ENCODE measurements at regions not wholly inside any gene's neighbourhood (a gene's known extent, or its start where the extent isn't known, plus 50 kb on each side); places are given as distances from the start of the nearest gene placed in this dataset.

GRCh38 chr5:8700671-8701070, 831.7 kb downstream of the MTRR start:
- CTCF ChIA-PET = no interaction called here
- DNase-seq = no peak
- Mint-ChIP-seq H3K4me3 (ENCODE audit: low read depth, unreplicated experiment) (no peak overlapping the region), H3K9me3 (ENCODE audit: low read depth, unreplicated experiment) (peaks cover 14% of the 10 kb centered on the region), H3K27ac (ENCODE audit: unreplicated experiment) (no peak overlapping the region), H3K27me3 (ENCODE audit: unreplicated experiment) (no peaks in the 10 kb centered on the region), H3K36me3 (ENCODE audit: insufficient read depth, unreplicated experiment) (no peaks in the 10 kb centered on the region), H3K4me1 (ENCODE audit: low read depth, unreplicated experiment) (no peaks in the 10 kb centered on the region)
- no peak for TF ChIP-seq CTCF (IDR thresholded peaks at IDR 0.05; ENCODE audit: unreplicated experiment)
- no TSS peak for BruUV-seq (replicated peaks)
- intact Hi-C loops (cut with micrococcal nuclease; ENCODE audit: unreplicated experiment) = no loop called here

GRCh38 chr5:8701251-8701650, 832.3 kb downstream of the MTRR start:
- TF ChIP-seq CTCF (IDR thresholded peaks at IDR 0.05; ENCODE audit: unreplicated experiment) = no peak
- Mint-ChIP-seq H3K4me3 (ENCODE audit: low read depth, unreplicated experiment) (no peak overlapping the region), H3K27me3 (ENCODE audit: unreplicated experiment) (no peaks in the 10 kb centered on the region), H3K4me1 (ENCODE audit: low read depth, unreplicated experiment) (no peaks in the 10 kb centered on the region), H3K36me3 (ENCODE audit: insufficient read depth, unreplicated experiment) (no peaks in the 10 kb centered on the region), H3K9me3 (ENCODE audit: low read depth, unreplicated experiment) (peaks cover 12% of the 10 kb centered on the region), H3K27ac (ENCODE audit: unreplicated experiment) (no peak overlapping the region)
- no peak for DNase-seq
- intact Hi-C loops (cut with micrococcal nuclease; ENCODE audit: unreplicated experiment) = no loop called here
- CTCF ChIA-PET = no interaction called here
- no TSS peak for BruUV-seq (replicated peaks)

- no peak for TF ChIP-seq CTCF (IDR thresholded peaks at IDR 0.05; ENCODE audit: unreplicated experiment)
- H3K9me3 Mint-ChIP-seq (ENCODE audit: low read depth, unreplicated experiment) = peaks cover 9% of the 10 kb centered on the region
- intact Hi-C loops (cut with micrococcal nuclease; ENCODE audit: unreplicated experiment) = no loop called here
- no peak overlapping the region for H3K4me3 Mint-ChIP-seq (ENCODE audit: low read depth, unreplicated experiment)
- no peak overlapping the region for H3K27ac Mint-ChIP-seq (ENCODE audit: unreplicated experiment)
- no TSS peak for BruUV-seq (replicated peaks)
- H3K36me3 Mint-ChIP-seq (ENCODE audit: insufficient read depth, unreplicated experiment) = no peaks in the 10 kb centered on the region
- DNase-seq = no peak
- H3K27me3 Mint-ChIP-seq (ENCODE audit: unreplicated experiment) = no peaks in the 10 kb centered on the region
- H3K4me1 Mint-ChIP-seq (ENCODE audit: low read depth, unreplicated experiment) = no peaks in the 10 kb centered on the region
- CTCF ChIA-PET = no interaction called here
These were observed 835.4 kb downstream of the SEMA5A start for GRCh38 chr5:8710426-8710930.

GRCh38 chr5:8714198-8714597, 831.7 kb downstream of the SEMA5A start:
- Mint-ChIP-seq H3K27me3 (ENCODE audit: unreplicated experiment) (no peaks in the 10 kb centered on the region), H3K4me1 (ENCODE audit: low read depth, unreplicated experiment) (no peaks in the 10 kb centered on the region), H3K36me3 (ENCODE audit: insufficient read depth, unreplicated experiment) (no peaks in the 10 kb centered on the region), H3K4me3 (ENCODE audit: low read depth, unreplicated experiment) (no peak overlapping the region), H3K27ac (ENCODE audit: unreplicated experiment) (no peak overlapping the region), H3K9me3 (ENCODE audit: low read depth, unreplicated experiment) (peaks cover 6% of the 10 kb centered on the region)
- TF ChIP-seq CTCF (IDR thresholded peaks at IDR 0.05; ENCODE audit: unreplicated experiment) = no peak
- intact Hi-C loops (cut with micrococcal nuclease; ENCODE audit: unreplicated experiment) = no loop called here
- BruUV-seq (replicated peaks) = no TSS peak
- no peak for DNase-seq
- CTCF ChIA-PET = no interaction called here
